ENCODE measurements at regions not wholly inside any gene's neighbourhood (a gene's known extent, or its start where the extent isn't known, plus 50 kb on each side); places are given as distances from the start of the nearest gene placed in this dataset.

GRCh38 chr10:59578741-59579140 is 130.9 kb downstream of the SLC16A9 start:
- TF ChIP-seq CTCF (IDR thresholded peaks at IDR 0.05) (no peak), POLR2A (IDR thresholded peaks at IDR 0.05) (no peak)

Data from vagina (tissue), 2 donors.